GM21447 (cell line): ENCODE measurements at regions not wholly inside any gene's neighbourhood (a gene's known extent, or its start where the extent isn't known, plus 50 kb on each side); places are given as distances from the start of the nearest gene placed in this dataset.

Experiments used
- ATAC-seq: cut with Tn5 transposase; IDR thresholded peaks from one replicate; pipeline ENCODE4 v1.9.1; 2021; ENCODE audit not compliant: unreplicated experiment

- no peak for ATAC-seq
Observed at GRCh38 chr10:44199991-44200655, 184.8 kb downstream of the CXCL12 start.

DNA sequence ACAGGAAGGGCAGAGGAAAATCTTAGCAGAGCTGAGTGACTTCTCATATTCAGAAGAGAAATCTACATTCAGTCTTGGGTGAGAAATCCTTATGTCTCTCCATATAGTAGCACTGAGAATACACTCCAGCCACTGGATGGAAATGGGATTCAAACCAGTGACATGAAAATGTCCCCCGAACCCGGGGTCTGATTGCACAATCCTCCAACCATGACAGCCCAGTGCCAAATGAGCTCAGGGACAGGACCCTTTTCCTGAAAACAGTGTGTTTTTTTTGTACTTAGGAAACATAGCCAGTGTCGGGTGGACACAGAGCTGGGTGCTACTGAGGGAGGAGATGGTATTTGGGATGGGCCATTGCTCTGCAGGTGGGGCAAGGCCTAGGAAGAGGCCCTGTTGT, 185.6 kb downstream of the CXCL12 start:
- no peak for ATAC-seq

- no peak for ATAC-seq
Observed at GRCh38 chr10:44198780-44199097, 186.2 kb downstream of the CXCL12 start.

GRCh38 chr10:44198096-44198779, 186.7 kb downstream of the CXCL12 start:
- no peak for ATAC-seq

GRCh38 chr10:44197646-44198045, 187.3 kb downstream of the CXCL12 start:
- no peak for ATAC-seq

GRCh38 chr10:44196336-44196735, 188.6 kb downstream of the CXCL12 start:
- no peak for ATAC-seq

- ATAC-seq, result no peak
Observed at GRCh38 chr10:44196008-44196320, 188.9 kb downstream of the CXCL12 start.

DNA sequence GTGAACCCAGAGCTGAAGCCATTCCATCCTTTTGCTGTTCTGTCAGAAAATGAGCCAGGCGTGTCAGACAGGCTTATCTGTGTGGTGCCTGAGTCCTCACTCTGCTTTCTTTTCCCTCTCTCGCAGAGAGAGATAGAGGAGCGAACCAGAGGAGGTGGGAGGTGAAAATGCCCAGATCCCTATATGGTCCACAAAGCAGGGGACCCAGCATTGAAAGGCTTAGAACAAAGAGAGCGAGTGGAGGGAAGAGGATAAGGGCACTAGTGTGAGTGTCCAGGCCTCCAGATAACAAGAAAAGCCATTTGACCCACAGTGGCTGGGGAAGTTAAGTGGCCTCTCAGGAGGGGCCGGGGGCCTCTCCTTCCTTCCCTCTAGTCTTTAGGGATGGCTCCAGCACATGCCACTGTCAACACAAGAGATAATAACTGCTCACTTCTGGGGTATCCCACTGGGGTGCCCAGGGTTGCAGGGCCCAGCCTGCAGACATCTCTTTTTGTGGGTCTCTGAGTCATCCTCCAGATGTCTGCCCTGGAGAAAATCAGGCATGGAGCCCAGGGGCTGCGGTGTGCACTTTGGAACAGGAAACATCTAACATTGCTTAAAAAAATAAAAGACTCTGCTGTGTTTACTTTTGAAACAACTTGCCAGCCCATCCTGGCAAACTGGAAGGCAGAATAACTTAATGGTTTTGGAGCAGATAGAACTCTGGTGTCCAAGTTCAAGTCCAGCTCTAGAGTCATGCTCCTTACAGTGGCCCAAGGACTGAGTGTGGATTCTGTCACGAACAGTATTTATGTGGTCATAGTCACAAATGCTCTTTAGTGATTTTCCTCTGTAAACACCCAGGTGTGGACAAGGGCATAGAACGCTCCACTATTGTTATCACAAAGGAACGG, 189.5 kb downstream of the CXCL12 start:
- no peak for ATAC-seq

DNA sequence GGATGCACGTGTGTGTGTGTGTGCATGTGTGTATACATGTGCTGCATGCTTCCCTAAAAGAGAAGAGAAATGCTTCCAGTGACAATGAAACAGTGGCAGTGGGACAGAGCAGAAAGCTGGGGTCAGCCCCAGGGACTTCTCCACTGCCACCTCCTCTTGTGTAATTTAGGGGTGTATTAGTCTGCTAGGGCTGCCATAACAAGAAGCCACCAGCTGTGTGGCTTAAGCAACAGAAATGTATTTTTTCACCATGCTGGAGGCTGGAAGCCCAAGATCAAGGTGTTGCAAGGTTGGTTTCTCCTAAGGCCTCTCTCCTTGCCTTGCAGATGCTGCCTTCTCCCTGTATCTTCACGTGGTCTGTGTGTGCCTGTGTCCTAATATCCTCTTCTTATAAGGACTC, 190.5 kb downstream of the CXCL12 start:
- no peak for ATAC-seq

- ATAC-seq, result no peak
Observed at GRCh38 chr10:44193567-44194220, 191.2 kb downstream of the CXCL12 start.

DNA sequence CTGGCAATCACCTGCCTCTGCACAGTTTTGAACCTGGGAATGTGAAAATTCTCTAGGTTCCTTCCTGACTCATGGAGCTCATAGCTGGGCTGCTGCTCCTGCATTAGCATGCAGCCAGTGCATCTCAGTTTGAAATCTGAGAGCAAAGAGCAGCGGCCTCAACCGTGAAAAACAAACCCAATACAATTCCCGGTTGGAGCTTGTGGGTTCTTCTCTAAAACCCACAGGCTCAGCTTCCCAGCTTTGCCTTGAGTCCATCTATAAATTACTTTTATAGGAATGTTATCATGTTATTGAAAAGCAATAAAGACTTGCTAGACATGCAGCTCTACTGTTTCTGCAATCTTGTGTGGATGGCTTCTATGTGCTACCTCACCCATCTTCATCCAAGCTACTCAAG, 191.7 kb downstream of the CXCL12 start:
- no peak for ATAC-seq

DNA sequence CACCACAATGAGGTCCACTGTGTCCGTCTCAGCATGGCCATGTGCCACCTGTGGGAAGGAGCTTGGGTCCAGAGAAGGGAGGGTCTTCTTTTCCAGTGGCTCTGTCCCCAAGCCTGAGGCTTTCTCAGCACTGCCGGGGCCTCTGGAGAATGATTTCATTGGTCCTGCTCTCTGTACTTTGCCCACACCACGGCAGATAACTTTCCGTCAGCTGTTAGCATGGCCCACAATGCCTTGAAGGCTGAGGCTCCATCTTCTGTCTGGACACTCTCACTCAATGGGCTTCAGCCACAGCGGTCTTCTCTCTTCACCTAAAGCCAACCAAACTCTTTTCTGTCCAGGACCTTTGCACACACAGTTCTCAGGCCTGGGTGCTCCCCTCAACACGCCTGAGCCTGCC, 192.5 kb downstream of the CXCL12 start:
- no peak for ATAC-seq

DNA sequence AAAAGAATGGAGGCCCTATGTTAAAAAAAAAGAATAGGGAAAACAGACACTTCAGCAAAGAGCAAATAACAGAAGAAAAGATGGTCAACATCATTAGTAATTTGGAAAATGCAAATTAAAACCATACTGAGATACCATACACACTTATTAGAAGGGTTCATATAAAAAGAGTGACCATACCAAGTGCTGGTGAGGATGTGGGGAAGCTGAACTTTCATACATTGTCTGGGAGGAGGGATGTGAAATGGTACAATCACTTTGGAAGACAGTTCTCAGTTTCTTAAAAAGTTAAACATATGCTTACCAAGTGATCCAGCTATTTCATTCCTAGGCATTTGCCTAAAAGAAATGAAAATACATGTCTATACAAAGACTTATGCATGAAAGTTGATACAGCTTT, 194.4 kb downstream of the CXCL12 start:
- no peak for ATAC-seq

DNA sequence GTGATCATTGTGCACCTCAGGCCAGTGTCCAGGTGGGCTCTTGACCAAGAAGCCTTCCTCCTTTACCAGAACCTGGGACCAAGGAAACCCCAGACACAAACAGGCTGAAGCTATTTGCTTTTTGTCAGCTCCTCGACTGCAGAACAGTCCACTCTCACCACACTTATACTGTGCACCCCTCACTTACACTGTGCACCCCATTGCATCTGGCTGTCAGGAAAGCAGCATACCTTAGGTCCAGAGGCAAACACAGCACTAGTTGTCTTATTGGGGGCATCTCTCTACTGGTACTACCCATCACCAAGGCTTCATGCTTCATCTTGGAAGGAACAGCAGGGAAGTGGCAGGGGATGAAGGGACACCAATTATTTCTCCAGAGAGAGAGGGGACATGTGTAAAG, 198.1 kb downstream of the CXCL12 start:
- ATAC-seq, result no peak

DNA sequence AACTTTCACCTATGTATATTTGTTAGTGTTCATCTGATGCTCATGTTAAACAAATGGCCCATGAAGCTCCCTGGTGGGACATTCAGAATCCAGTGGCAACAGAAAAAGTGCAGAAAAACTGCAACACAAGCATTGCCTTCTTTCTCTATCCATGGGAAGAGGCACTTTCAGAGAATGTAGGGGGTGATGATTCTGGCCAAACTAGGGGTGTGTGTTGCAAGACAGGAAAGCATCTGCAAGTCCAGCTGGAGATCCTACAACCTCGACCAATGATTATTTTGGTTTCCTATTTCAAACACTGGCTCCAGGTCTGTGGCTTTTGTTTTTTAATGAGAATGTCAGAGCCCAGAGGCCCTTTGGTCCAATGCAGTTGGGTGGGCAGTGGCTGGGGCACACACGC, 198.7 kb downstream of the CXCL12 start:
- no peak for ATAC-seq

DNA sequence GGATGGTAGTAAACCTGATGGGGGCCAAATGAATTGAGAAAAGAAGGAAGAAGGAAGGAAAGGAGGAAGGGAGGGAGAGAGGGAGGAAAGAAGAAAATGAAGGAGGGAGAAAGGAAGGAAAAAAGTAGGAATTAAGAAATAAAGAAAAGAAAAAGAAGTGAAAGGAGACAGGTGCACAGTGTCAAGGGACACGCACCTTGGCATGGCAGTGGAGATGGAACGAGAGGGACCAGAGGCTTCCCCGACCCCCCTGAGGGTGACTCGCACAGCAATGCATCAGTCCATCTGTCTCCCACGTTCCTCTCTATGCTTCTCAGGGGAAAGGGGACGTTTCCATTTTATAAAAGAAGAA, 199.6 kb downstream of the CXCL12 start:
- no peak for ATAC-seq

DNA sequence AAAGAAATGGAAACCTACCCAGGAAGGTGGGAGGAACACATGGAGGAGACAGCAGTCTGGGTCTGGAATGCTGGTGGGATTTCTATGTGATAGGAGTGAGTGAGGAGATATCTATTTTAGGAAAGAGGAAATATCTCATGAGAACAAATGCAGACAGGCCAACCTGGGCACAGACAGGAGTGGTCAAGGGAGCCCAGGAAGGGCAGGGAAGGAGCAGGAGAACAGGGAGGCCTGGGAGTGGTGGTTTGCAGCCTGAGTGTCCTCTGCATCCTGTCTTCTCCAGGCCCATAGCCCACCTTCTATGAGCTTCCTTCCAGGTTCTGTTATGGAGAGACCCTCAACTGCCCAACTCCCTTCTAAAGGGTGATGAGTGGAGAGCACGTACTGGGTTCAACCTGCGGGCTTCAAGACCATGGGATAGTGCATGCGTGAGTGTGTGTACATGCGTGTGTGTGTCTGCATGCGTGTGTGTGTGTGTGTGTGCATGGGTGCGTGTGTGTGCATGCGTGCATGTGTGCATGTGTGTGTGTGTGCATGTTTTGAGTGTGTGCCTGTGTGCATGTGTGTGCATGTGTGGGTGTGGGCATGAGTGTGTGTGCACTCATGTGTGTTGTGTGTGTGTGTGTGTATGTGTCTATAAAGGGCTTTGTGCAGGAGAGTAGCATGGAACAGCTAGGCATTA, 200.1 kb downstream of the CXCL12 start:
- no peak for ATAC-seq

DNA sequence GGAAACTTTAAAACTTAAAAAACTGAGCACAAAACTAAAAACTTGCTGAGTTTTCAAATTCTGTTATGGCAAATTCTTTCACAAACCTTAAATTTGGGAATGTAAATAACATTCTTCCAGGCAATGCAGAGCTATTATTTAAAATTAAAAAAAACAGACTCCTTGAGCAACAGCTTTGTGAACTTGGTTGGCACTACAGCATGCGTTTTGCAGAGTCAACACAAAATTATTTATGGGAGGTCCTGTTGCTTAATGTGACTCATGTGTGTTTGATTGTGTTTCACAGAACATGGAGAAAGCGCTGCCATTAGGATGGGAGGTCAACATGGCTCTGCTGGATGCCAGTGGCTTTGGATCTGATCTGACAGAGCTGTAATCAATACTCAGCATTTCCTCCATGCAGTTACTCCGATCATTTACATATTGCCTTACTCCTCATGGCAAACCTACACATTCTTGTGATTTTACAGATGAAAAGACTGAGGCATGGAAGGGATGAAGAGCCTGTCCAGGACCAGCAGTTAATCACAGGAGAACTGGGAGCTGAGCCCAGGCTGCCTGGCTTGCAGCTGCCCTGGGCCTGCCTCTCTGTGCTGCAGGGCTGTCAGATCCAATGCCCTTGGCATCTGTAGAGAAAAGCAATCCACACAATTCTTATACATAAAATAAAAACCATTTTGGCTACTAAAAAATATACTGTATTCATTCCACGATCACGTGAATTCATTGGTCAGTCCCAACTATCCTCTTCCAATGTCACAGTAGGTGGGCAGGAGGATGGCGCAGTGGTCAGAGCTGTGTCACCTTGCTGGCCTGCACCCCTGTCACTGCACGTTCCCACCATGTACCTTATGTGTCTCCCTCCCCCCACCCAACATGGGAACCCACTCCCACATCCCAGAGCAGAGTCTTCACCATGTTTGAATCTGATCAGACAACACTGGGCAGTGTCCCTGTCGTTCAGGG, 200.9 kb downstream of the CXCL12 start:
- no peak for ATAC-seq

- ATAC-seq, result no peak
Observed at GRCh38 chr10:44182909-44183308, 202.0 kb downstream of the CXCL12 start.
